NOMO-1 treated with dmso at 0.1 percent for 144 hours (cell line): ENCODE measurements at regions not wholly inside any gene's neighbourhood (a gene's known extent, or its start where the extent isn't known, plus 50 kb on each side); places are given as distances from the start of the nearest gene placed in this dataset.
"Not testable (repeated sequence)": the region's sequence is repeated elsewhere in the genome, so short reads cannot be mapped to it uniquely, and the experiment has no call there.

Source experiments
- DNase-seq: peaks from one replicate; lab custom pipeline; 2025; ENCODE audit not compliant: unreplicated experiment; lab: John Stamatoyannopoulos, UW

GRCh38 chr13:56558698-56559320 is 581.9 kb upstream of the PRR20A start:
- no peak for DNase-seq

GRCh38 chr13:56561327-56561726 is 579.4 kb upstream of the PRR20A start:
- no peak for DNase-seq

DNA sequence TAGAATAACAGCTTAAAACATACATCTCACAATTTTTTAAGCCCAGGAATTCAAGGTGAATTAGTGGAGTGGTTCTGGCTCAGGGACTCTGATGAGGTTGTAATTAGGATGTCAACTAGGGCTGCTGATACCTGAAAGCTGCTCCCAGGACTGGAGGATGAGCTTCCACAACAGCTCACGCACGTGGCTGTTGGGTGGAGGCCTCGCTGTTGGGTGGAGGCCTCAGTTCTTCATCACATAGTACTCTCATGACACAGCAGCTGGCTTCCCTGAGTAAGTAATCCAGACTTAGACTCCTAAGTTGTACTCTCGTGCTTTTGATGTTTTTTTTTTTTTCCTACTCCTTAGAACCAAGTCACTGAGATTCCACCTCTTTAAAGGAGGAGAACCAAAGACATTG is 577.1 kb upstream of the PRR20A start:
- DNase-seq: no peak

- DNase-seq: no peak
Measured at GRCh38 chr13:56586976-56587375, 553.7 kb upstream of the PRR20A start.

- no peak for DNase-seq
Measured at GRCh38 chr13:56615572-56615971, 525.1 kb upstream of the PRR20A start.

- DNase-seq: no peak
Measured at GRCh38 chr13:56622840-56623239, 517.9 kb upstream of the PRR20A start.

GRCh38 chr13:56628886-56629285 is 511.8 kb upstream of the PRR20A start:
- not testable (repeated sequence) for DNase-seq

DNA sequence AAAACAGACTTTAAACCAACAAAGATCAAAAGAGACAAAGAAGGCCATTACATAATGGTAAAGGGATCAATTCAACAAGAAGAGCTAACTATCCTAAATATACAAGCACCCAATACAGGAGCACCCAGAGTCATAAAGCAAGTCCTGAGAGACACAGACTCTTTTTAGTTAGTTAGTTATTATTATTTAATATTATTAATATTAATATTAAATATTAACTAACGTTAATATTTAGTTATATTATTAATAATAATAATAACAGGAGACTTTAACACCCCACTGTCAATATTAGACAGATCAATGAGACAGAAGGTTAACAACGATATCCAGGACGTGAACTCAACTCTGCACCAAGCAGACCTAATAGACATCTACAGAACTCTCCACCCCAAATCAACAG is 509.7 kb upstream of the PRR20A start:
- DNase-seq: not testable (repeated sequence)

DNA sequence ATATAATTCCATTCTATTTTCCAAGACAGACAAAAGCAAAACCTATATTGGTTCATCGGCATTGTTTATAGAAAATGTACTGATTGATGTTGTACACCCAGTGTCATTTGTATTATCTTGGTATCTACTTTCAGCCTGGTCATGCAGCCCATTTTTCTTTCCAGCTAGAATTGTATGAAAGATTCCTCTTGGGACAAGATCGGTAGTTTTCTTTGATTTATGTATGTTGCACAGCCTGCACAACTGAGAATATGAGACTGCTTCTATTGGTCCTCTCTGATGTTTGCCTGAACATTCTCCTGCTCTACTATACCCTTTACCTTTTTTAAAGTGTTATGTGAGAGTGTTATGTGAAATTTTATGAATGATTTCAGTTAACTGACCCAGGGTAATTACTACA is 487.7 kb upstream of the PRR20A start:
- no peak for DNase-seq

DNA sequence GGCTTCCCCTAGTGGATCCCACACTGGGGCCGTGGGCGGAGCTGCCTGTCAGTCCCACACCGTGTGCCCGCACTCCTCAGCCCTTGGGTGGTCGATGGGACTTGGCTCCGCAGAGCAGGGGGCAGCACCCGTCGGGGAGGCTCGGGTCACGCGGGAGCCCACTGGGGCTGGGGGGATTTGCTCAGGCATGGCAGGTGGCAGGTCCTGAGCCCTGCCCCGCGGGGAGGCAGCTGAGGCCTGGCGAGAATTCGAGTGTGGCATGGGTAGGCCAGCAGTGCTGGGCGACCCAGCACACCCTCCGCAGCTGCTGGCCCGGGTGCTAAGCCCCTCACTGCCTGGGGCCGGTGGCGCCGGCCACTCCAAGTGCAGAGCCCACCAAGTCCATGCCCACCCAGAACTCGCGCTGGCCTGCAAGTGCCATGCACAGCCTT is 481.7 kb upstream of the PRR20A start:
- DNase-seq: no peak

DNA sequence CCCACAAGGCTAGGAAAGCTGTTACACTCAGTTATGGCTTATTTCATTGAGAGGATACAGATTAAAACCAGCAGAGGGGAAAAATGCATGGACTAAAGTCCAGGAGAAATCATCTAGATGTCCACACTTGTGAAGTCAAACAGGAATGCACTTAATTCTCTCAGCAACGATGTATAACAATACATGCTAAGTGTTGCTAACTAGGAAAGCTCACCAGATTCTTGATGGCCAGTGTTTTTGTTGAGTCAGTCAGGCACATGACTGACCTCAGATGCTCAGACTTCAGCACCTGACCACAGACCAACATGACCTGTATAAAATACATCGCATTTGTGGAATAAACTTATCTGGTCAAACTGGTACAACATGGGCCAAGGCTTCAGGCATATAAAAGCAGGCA is 470.2 kb upstream of the PRR20A start:
- no peak for DNase-seq

DNA sequence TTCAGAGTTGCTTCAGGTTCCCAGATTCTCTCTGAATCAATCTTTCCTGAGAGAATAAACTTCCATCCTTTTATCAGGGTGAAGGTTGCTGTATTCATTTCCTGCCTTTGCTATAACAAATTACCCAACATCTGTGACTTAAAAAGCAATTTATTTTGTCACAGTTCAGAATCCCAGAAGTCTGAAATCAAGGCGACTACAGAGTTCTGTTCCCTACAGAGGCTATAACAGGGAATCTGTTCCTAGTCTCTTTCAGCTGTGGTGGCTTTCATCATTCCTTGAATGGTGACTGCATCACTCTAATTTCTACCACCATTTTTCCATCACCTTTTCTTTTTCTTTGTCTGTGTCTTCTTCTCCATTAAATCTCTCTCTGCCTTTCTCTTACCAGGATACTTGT is 459.3 kb upstream of the PRR20A start:
- DNase-seq: no peak

GRCh38 chr13:56687131-56687530 is 453.6 kb upstream of the PRR20A start:
- no peak for DNase-seq

DNA sequence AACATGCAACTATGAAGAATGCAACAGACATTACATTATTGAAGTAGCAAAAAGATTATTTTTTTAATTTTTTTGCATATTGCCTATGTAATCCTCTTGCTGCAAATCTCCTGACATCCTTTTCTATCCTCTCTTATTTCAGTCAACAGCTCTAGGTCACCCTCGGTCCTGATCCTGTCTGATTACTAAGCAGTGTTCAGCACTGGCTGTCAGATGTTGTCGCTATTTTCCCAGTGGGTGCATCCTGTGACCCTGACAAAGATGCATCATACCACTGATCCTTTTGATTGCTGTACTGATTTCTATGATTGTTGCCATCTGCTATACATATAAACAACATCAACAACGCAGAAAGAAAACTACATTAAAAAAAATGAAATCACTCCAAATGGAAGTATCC is 443.7 kb upstream of the PRR20A start:
- no peak for DNase-seq

GRCh38 chr13:56700324-56700723 is 440.4 kb upstream of the PRR20A start:
- DNase-seq: peak; percentile 4

DNA sequence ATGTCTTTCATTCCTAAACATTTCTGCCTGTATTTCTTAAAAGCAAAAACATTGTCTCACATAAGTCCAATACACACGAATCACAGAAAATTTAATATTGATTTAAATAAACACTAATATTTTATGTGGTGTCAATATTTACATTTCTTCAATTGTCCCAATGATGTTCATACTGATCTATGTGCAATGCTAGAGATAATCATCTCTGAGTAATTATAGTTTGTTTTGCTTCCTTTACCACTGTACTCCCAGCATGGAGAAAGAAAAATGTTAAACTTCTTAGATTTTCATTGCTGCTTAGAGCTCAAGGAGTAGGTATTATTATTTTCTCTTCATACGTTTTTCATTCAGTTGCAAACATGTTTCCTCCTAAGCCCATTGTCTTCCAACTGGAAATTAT is 434.2 kb upstream of the PRR20A start:
- DNase-seq: no peak

DNA sequence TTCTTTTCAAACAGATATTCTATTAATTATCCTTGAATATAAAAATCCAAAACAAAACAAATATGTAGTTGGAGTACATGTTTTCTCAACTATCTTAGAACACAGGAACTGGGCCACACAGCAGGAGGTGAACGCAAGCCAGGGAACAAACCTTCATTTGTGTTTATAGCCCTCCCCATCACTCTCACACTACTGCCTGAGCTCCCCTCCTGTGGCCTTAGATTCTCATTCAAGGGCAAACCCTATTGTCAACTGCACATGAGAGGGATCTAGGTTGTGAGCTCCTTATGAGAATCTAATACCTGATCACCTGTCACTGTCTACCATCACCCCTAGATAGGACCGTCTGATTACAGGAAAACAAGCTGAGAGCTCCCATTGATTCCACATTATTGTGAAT is 427.1 kb upstream of the PRR20A start:
- no peak for DNase-seq

- no peak for DNase-seq
Measured at GRCh38 chr13:56718791-56719190, 421.9 kb upstream of the PRR20A start.

GRCh38 chr13:56720841-56721240 is 419.9 kb upstream of the PRR20A start:
- DNase-seq: no peak

GRCh38 chr13:56735537-56735942 is 405.2 kb upstream of the PRR20A start:
- no peak for DNase-seq

- DNase-seq: no peak
Measured at GRCh38 chr13:56736966-56737365, 403.8 kb upstream of the PRR20A start.

GRCh38 chr13:56752636-56753035 is 388.1 kb upstream of the PRR20A start:
- DNase-seq: no peak

DNA sequence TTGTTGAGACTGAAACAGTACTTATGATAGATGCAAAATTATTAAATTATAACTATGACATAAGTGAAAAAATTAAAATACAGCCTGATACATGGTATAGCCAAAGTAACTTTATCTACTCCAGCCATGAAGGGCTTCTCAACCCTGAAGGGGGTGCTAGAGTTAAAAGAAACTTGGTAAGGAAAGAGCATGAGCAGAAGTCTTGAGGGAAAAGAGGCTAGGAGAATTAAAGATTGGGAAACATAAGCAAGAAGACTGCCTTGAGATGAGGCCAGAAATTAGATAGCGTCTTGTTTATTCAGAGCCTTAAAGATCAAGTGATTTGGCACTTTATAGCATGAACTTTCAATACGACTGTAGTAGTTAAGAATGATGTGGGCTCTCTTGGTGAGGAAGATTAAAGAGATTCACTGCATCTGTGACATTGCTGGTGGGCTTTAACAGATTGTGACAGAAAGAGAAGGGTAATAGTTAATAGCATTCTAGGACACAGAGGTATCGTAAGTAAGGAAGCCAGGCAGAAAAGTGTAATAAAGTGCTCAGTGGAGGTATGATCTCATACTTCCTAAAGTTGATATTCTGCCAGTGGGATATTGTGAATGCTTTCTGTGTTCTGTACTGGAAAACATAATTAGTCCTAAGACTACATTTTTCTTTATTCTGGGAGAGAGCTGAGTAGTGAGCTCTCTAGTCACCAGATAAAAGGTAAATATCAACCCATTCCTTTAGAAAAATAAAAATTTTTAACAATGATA is 385.4 kb upstream of the PRR20A start:
- no peak for DNase-seq
